H1 (cell line): ENCODE measurements at regions not wholly inside any gene's neighbourhood (a gene's known extent, or its start where the extent isn't known, plus 50 kb on each side); places are given as distances from the start of the nearest gene placed in this dataset.

Experiments
- CTCF ChIA-PET: fragments of 300-600 bp; sonication (Branson Sonifier 250); formaldehyde crosslinking; loops from one replicate; lab custom pipeline; 2021; ENCODE audit not compliant: partially characterized antibody; lab: Charles Lee
- POLR2A ChIA-PET: fragments of 300-600 bp; sonication (Branson Sonifier 250); formaldehyde crosslinking; loops from one replicate; lab custom pipeline; 2021; ENCODE audit warnings: inconsistent platforms; ENCODE audit not compliant: partially characterized antibody; lab: Charles Lee
- DNase-seq, 2 experiments: peaks; one replicate each; pipeline versions ENCODE4 v3.0.0 to v3.0.0-alpha.2; 2010 to 2022; ENCODE audit warnings: low spot score in 2 of 2, low read depth in 1 of 2, mixed read lengths in 1 of 2
- FAIRE-seq: peaks from 2 replicates; lab custom pipeline; 2011; peaks lifted over from hg19 to GRCh38; lab: Jason Lieb, UNC
- H2AFZ ChIP-seq: 2 replicates; pipeline ENCODE4 v1.8.1; 2012; ENCODE audit warnings: low read length, inconsistent platforms
- H2AK5ac ChIP-seq: 2 replicates; pipeline ENCODE4 v1.6.1; 2013; ENCODE audit warnings: low read depth, low read length
- H2BK120ac ChIP-seq: replicated peaks from 2 replicates; pipeline ENCODE3; 2013; ENCODE audit warnings: low read depth, low read length, inconsistent platforms
- H2BK12ac ChIP-seq: 2 replicates; pipeline ENCODE4 v1.6.1; 2013; ENCODE audit warnings: low read depth, low read length
- H2BK15ac ChIP-seq: 2 replicates; pipeline ENCODE4 v1.6.1; 2013; ENCODE audit warnings: low read length
- H2BK20ac ChIP-seq: 2 replicates; pipeline ENCODE4 v1.6.1; 2013; ENCODE audit warnings: low read length
- H2BK5ac ChIP-seq: 2 replicates; pipeline ENCODE4 v1.6.1; 2013; ENCODE audit warnings: low read depth, low read length
- H3K14ac ChIP-seq: 2 replicates; pipeline ENCODE4 v1.6.1; 2013; ENCODE audit warnings: inconsistent platforms; ENCODE audit not compliant: insufficient read length
- H3K18ac ChIP-seq: 2 replicates; pipeline ENCODE4 v1.6.1; 2013; ENCODE audit warnings: low read length; ENCODE audit errors: extremely low read depth
- H3K23ac ChIP-seq: 2 replicates; pipeline ENCODE4 v1.6.1; 2013; ENCODE audit warnings: inconsistent platforms; ENCODE audit not compliant: insufficient read length
- H3K23me2 ChIP-seq: 2 replicates; pipeline ENCODE4 v1.6.1; 2013; ENCODE audit warnings: low read depth, low read length
- H3K27ac ChIP-seq: 2 replicates; pipeline ENCODE4 v1.6.1; 2011; ENCODE audit warnings: low read depth, low read length, inconsistent platforms
- H3K27me3 ChIP-seq, 4 experiments: replicated peaks in 1 of 4; 1 replicate in 1 of 4; 2 replicates in 3 of 4; pipeline versions ENCODE4 v1.6.1 to v1.8.1; 2011 to 2013; ENCODE audit warnings: low read length in 3 of 4, mild to moderate bottlenecking in 3 of 4, inconsistent platforms in 2 of 4, mixed read lengths in 2 of 4, moderate library complexity in 1 of 4; ENCODE audit not compliant: control insufficient read depth in 3 of 4, insufficient read depth in 3 of 4; ENCODE audit errors: extremely low read depth in 1 of 4
- H3K36me3 ChIP-seq, 4 experiments: 2 replicates each; pipeline versions ENCODE4 v1.6.1 to v1.8.1; 2011 to 2013; ENCODE audit warnings: mild to moderate bottlenecking in 4 of 4, low read length in 3 of 4, moderate library complexity in 2 of 4, control low read depth in 1 of 4, inconsistent platforms in 1 of 4; ENCODE audit not compliant: insufficient read depth in 4 of 4, control insufficient read depth in 2 of 4
- H3K4ac ChIP-seq: replicated peaks from 2 replicates; pipeline ENCODE3; 2013; ENCODE audit warnings: low read length, low read depth, mixed read lengths, inconsistent platforms; ENCODE audit not compliant: insufficient read length
- H3K4me1 ChIP-seq, 4 experiments: replicated peaks in 1 of 4; 1 replicate in 1 of 4; 2 replicates in 3 of 4; pipeline versions ENCODE4 v1.6.1 to v1.8.1; 2011 to 2013; ENCODE audit warnings: low read length in 3 of 4, inconsistent platforms in 2 of 4, mixed read lengths in 1 of 4; ENCODE audit not compliant: insufficient read depth in 4 of 4, control insufficient read depth in 3 of 4
- H3K4me2 ChIP-seq, 2 experiments: 2 replicates each; pipeline versions ENCODE4 v1.6.1 to v1.8.1; 2011 to 2013; ENCODE audit warnings: low read depth in 2 of 2, low read length in 2 of 2, control low read depth in 1 of 2, inconsistent platforms in 1 of 2, mild to moderate bottlenecking in 1 of 2; ENCODE audit not compliant: insufficient read depth in 1 of 2
- H3K4me3 ChIP-seq, 4 experiments: fragments of 200-600, 300-600 bp in 1 of 4; sonication (generic), shearing (Covaris generic), sonication (Bioruptor Twin) in 1 of 4; 2 replicates each; pipeline versions ENCODE4 v1.5.1 to v1.8.1; 2011 to 2016; ENCODE audit warnings: low read length in 4 of 4, low read depth in 3 of 4, control low read depth in 2 of 4, inconsistent platforms in 2 of 4, mild to moderate bottlenecking in 2 of 4, mixed read lengths in 1 of 4, moderate library complexity in 1 of 4; ENCODE audit not compliant: insufficient read depth in 2 of 4; ENCODE audit errors: extremely low read depth in 1 of 4
- H3K56ac ChIP-seq: replicated peaks from 2 replicates; pipeline ENCODE3; 2013; ENCODE audit warnings: low read depth, mild to moderate bottlenecking, mixed read lengths, low read length, inconsistent platforms; ENCODE audit not compliant: insufficient read length
- H3K79me1 ChIP-seq: 2 replicates; pipeline ENCODE4 v1.6.1; 2013; ENCODE audit warnings: low read depth, low read length, control low read depth
- H3K79me2 ChIP-seq, 2 experiments: 2 replicates each; pipeline versions ENCODE4 v1.6.1 to v1.8.1; 2012 to 2013; ENCODE audit warnings: low read length in 2 of 2, mild to moderate bottlenecking in 2 of 2, inconsistent platforms in 1 of 2; ENCODE audit not compliant: insufficient read depth in 2 of 2, control insufficient read depth in 1 of 2
- H3K9ac ChIP-seq, 4 experiments: replicated peaks in 1 of 4; 1 replicate in 1 of 4; 2 replicates in 3 of 4; pipeline versions ENCODE4 v1.6.1 to v1.8.1; 2011 to 2013; ENCODE audit warnings: low read depth in 3 of 4, low read length in 3 of 4, control low read depth in 2 of 4, mild to moderate bottlenecking in 2 of 4, moderate library complexity in 2 of 4, inconsistent platforms in 1 of 4; ENCODE audit errors: extremely low read depth in 1 of 4
- H3K9me3 ChIP-seq, 2 experiments: 2 replicates each; pipeline versions ENCODE4 v1.6.1 to v1.8.1; 2012 to 2013; ENCODE audit warnings: mild to moderate bottlenecking in 2 of 2, moderate library complexity in 2 of 2, control low read depth in 1 of 2, inconsistent platforms in 1 of 2, low read depth in 1 of 2, low read length in 1 of 2, mixed read lengths in 1 of 2; ENCODE audit not compliant: insufficient read depth in 2 of 2
- H4K20me1 ChIP-seq, 2 experiments: replicated peaks in 1 of 2; 2 replicates each; pipeline versions ENCODE3 to v1.8.1; 2011 to 2013; ENCODE audit warnings: inconsistent platforms in 2 of 2, low read length in 2 of 2, mild to moderate bottlenecking in 1 of 2; ENCODE audit not compliant: insufficient read depth in 2 of 2, control insufficient read depth in 1 of 2
- H4K5ac ChIP-seq: 2 replicates; pipeline ENCODE4 v1.6.1; 2013; ENCODE audit warnings: low read length, low read depth, mixed read lengths, inconsistent platforms; ENCODE audit not compliant: insufficient read length
- H4K8ac ChIP-seq: 2 replicates; pipeline ENCODE4 v1.8.0; 2013; ENCODE audit warnings: mild to moderate bottlenecking, moderate library complexity, low read length, inconsistent platforms; ENCODE audit not compliant: insufficient read depth; ENCODE audit errors: extremely low read depth
- H4K91ac ChIP-seq: replicated peaks from 2 replicates; pipeline ENCODE3; 2013; ENCODE audit warnings: low read length, mixed read lengths, inconsistent platforms; ENCODE audit not compliant: insufficient read length
- BRCA1 ChIP-seq: IDR thresholded peaks from 2 replicates; pipeline ENCODE4 v1.6.1; 2012; ENCODE audit warnings: low read depth, low read length, improper control_type of control experiment
- CBX8 ChIP-seq: fragments of 300-800, 300-1000 bp; sonication (generic); IDR thresholded peaks from 2 replicates; pipeline ENCODE4 v1.7.1; 2016; ENCODE audit warnings: low read depth, low read length, borderline replicate concordance
- CEBPB ChIP-seq: IDR thresholded peaks from 2 replicates; pipeline ENCODE4 v1.6.1; 2012; ENCODE audit warnings: low read depth, low read length
- CTBP2 ChIP-seq: IDR thresholded peaks from 2 replicates; pipeline ENCODE4 v1.7.0; 2011; ENCODE audit warnings: borderline replicate concordance, mild to moderate bottlenecking, moderate library complexity, mixed read lengths, low read length; ENCODE audit not compliant: insufficient read depth, insufficient read length
- JUN ChIP-seq: IDR thresholded peaks from 2 replicates; pipeline ENCODE4 v1.6.1; 2011; ENCODE audit warnings: low read depth, mild to moderate bottlenecking, improper control_type of control experiment, low read length
- PHF8 ChIP-seq: fragments of 200-600 bp; sonication (generic); conservative IDR thresholded peaks from 2 replicates; pipeline ENCODE4 v1.7.1; 2012; ENCODE audit warnings: low read depth, mild to moderate bottlenecking, inconsistent platforms, low read length, moderate library complexity
- WGBS, 2 experiments: shearing (Covaris generic) in 1 of 2; methylation state at CpG; one replicate each; pipeline versions ENCODE4 v1.1.6 to v1.1.7; 2013 to 2015; ENCODE audit warnings: low lambda C conversion rate in 2 of 2, mixed read lengths in 2 of 2, inconsistent platforms in 1 of 2, low coverage in 1 of 2, missing lambda C conversion rate in 1 of 2; ENCODE audit not compliant: insufficient replicate concordance in 2 of 2, insufficient coverage in 1 of 2, insufficient read length in 1 of 2; ENCODE audit errors: extremely low coverage in 1 of 2, missing lambda C conversion rate in 1 of 2; 5-methylcytosine and 5-hydroxymethylcytosine counted together
- TF ChIP-seq, protein P1 (sequence below): IDR thresholded peaks from 2 replicates; pipeline ENCODE4 v1.6.1; 2012; ENCODE audit warnings: inconsistent platforms

DNA sequence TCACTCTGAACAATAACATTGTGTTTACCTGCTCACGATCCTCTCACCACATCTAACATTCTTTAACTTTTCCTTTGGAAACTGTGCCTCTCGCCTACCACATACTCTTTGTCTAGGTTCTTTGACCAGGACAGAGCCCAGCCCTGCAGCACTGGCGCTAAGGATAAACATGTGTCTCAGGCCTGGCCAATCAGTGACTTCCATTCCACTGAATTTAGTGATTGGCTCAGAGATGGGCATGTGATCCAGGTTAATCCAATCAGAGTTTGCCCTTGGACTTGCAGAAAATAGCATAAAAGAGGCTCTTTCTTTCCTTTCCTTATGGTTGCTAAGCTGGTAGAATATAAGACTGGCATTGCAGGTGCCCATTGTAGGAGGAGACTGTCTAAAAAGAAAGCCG, 605.7 kb downstream of the MATN1 start:
- Histone ChIP-seq H2BK12ac (no peak overlapping the region), H2BK5ac (no peak overlapping the region), H3K4me1 (no peaks in the 10 kb centered on the region), H4K91ac (no peak overlapping the region), H3K27ac (no peak overlapping the region), H3K18ac (no peak overlapping the region), H2BK15ac (no peak overlapping the region), H3K4ac (no peak overlapping the region), H2BK120ac (no peak overlapping the region), H3K9ac (no peak overlapping the region), H3K79me1 (no peaks in the 10 kb centered on the region; the same call in 1 of the 2 replicates), H3K27me3 (no peaks in the 10 kb centered on the region), H2AFZ (no peak overlapping the region), H3K36me3 (no peaks in the 10 kb centered on the region), H2AK5ac (no peak overlapping the region), H4K20me1 (no peaks in the 10 kb centered on the region), H3K23me2 (no peaks in the 10 kb centered on the region), H3K23ac (no peak overlapping the region), H3K56ac (no peak overlapping the region), H3K4me3 (no peak overlapping the region), H3K9me3 (no peaks in the 10 kb centered on the region), H2BK20ac (no peak overlapping the region), H3K79me2 (no peaks in the 10 kb centered on the region), H3K4me2 (no peak overlapping the region), H3K14ac (no peak overlapping the region), H4K8ac (no peak overlapping the region), H4K5ac (no peak overlapping the region)
- POLR2A ChIA-PET: no interaction called here
- CTCF ChIA-PET: interaction anchor here (0.6 kb wide), 1 partner anchor 285 kb away, joined by 5 read pairs; no protein-coding TSS in a partner anchor
- DNase-seq: no peak
- FAIRE-seq: no peak
- WGBS, 2 experiments: 82% methylated on average over 4 of the region's 4 CpGs; no CpG with 5 or more reads in 1 of the 2 experiments
- TF ChIP-seq, protein P1, sequence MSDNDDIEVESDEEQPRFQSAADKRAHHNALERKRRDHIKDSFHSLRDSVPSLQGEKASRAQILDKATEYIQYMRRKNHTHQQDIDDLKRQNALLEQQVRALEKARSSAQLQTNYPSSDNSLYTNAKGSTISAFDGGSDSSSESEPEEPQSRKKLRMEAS: no peak
- TF ChIP-seq PHF8: no peak
- no peak for TF ChIP-seq BRCA1
- TF ChIP-seq CEBPB: no peak
- TF ChIP-seq CTBP2: no peak
- no peak for TF ChIP-seq JUN
- no peak for TF ChIP-seq CBX8
